HCT116 (cell line): ENCODE measurements at regions not wholly inside any gene's neighbourhood (a gene's known extent, or its start where the extent isn't known, plus 50 kb on each side); places are given as distances from the start of the nearest gene placed in this dataset.

Experiments
- ATAC-seq: fragments of 200-7000 bp; cut with Tn5 transposase; 2 replicates; pipeline ENCODE4 v1.9.1; 2020; ENCODE audit warnings: mild to moderate bottlenecking, moderate library complexity
- BruUV-seq: library from RNA; stranded (reverse); fragments of 400-500 nt; replicated peaks from 2 replicates; lab custom pipeline; 2021; lab: Mats Ljungman, UMichigan
- CTCF ChIA-PET: fragments of 300-600 bp; sonication (Branson Sonifier 250); formaldehyde crosslinking; loops from one replicate; lab custom pipeline; 2021; ENCODE audit warnings: antibody characterized with exemption; lab: Charles Lee
- POLR2A ChIA-PET: fragments of 300-600, 350-600 bp; sonication (Branson Sonifier 250); formaldehyde crosslinking; loops from one replicate; lab custom pipeline; 2021; ENCODE audit warnings: antibody characterized with exemption; lab: Charles Lee
- RAD21 ChIA-PET, 2 experiments: fragments of 300-600 bp; sonication (Branson Sonifier 250); formaldehyde crosslinking; loops; one replicate each; lab custom pipeline; 2023; ENCODE audit warnings: low total read pairs in 2 of 2; ENCODE audit not compliant: uncharacterized antibody in 2 of 2, unreplicated experiment in 2 of 2, low non-redundant PET in 1 of 2; lab: Charles Lee
- DNase-seq: peaks from one replicate; pipeline ENCODE4 v3.0.0-alpha.2; 2010; ENCODE audit warnings: low read depth, low spot score
- H2AFZ ChIP-seq: fragments of 200-600 bp; shearing (Covaris generic), sonication (generic); 2 replicates; pipeline ENCODE4 v1.6.1; 2017; ENCODE audit warnings: low read depth, mixed run types, mixed read lengths, antibody characterized with exemption, low read length; ENCODE audit not compliant: poor library complexity, severe bottlenecking
- H3K27ac ChIP-seq: 2 replicates; pipeline ENCODE4 v1.5.1; 2012; ENCODE audit warnings: low read depth, low read length
- H3K27me3 ChIP-seq: fragments of 200-600 bp; sonication (generic); 2 replicates; pipeline ENCODE4 v1.6.1; 2016; ENCODE audit warnings: mixed run types, low read length, mixed read lengths; ENCODE audit not compliant: insufficient read depth
- H3K36me3 ChIP-seq, 2 experiments: fragments of 200-500 bp in 1 of 2; fragments of 200-600 bp in 1 of 2; sonication (Bioruptor generic) in 1 of 2; sonication (generic) in 1 of 2; 2 replicates each; pipeline versions ENCODE4 v1.5.1 to v1.6.1; 2014 to 2016; ENCODE audit warnings: low read length in 2 of 2, inconsistent platforms in 1 of 2, mixed read lengths in 1 of 2, mixed run types in 1 of 2; ENCODE audit not compliant: insufficient read depth in 2 of 2, control insufficient read depth in 1 of 2
- H3K4me1 ChIP-seq, 2 experiments: fragments of 200-600 bp in 1 of 2; sonication (generic) in 1 of 2; 2 replicates each; pipeline versions ENCODE4 v1.5.1 to v1.6.1; 2012 to 2017; ENCODE audit warnings: low read length in 2 of 2, inconsistent platforms in 1 of 2, mild to moderate bottlenecking in 1 of 2, mixed read lengths in 1 of 2, mixed run types in 1 of 2, moderate library complexity in 1 of 2; ENCODE audit not compliant: insufficient read depth in 2 of 2, control insufficient read depth in 1 of 2
- H3K4me2 ChIP-seq: fragments of 200-600 bp; sonication (generic); 2 replicates; pipeline ENCODE4 v1.6.1; 2017; ENCODE audit warnings: mixed run types, low read length, mixed read lengths
- H3K4me3 ChIP-seq, 2 experiments: fragments of 200-600 bp in 1 of 2; sonication (generic) in 1 of 2; replicated peaks in 1 of 2; 2 replicates each; pipeline ENCODE4 v1.5.1; 2011 to 2016; ENCODE audit warnings: low read length in 2 of 2, control low read depth in 1 of 2, low read depth in 1 of 2, mild to moderate bottlenecking in 1 of 2, mixed read lengths in 1 of 2, mixed run types in 1 of 2
- H3K79me2 ChIP-seq: fragments of 200-600 bp; sonication (generic); 2 replicates; pipeline ENCODE4 v1.6.1; 2017; ENCODE audit warnings: mild to moderate bottlenecking, mixed run types, low read length, moderate library complexity, mixed read lengths; ENCODE audit not compliant: insufficient read depth
- H3K9ac ChIP-seq: fragments of 200-600 bp; sonication (generic); 2 replicates; pipeline ENCODE4 v1.6.1; 2016; ENCODE audit warnings: low read length, mixed read lengths
- H3K9me2 ChIP-seq: fragments of 200-600 bp; sonication (generic), shearing (Covaris generic); 2 replicates; pipeline ENCODE4 v1.6.1; 2017; ENCODE audit warnings: mixed run types, mild to moderate bottlenecking, moderate library complexity; ENCODE audit not compliant: insufficient read depth
- H3K9me3 ChIP-seq, 2 experiments: fragments of 200-500 bp in 1 of 2; fragments of 200-600 bp in 1 of 2; sonication (Bioruptor generic) in 1 of 2; sonication (generic) in 1 of 2; 2 replicates each; pipeline ENCODE4 v1.6.1; 2014 to 2017; ENCODE audit warnings: low read length in 2 of 2, mixed read lengths in 2 of 2, inconsistent platforms in 1 of 2, low read depth in 1 of 2, mild to moderate bottlenecking in 1 of 2, mixed run types in 1 of 2, moderate library complexity in 1 of 2; ENCODE audit not compliant: control insufficient read depth in 1 of 2, insufficient read depth in 1 of 2
- H4K20me1 ChIP-seq: fragments of 200-600 bp; sonication (generic), shearing (Covaris generic); 2 replicates; pipeline ENCODE4 v1.6.1; 2017; ENCODE audit warnings: mixed run types, mild to moderate bottlenecking, moderate library complexity; ENCODE audit not compliant: insufficient read depth
- ATF3 ChIP-seq: IDR thresholded peaks from 2 replicates; pipeline ENCODE4 v1.6.1; 2012
- CBX3 ChIP-seq: IDR thresholded peaks from 2 replicates; pipeline ENCODE4 v1.6.1; 2012; ENCODE audit warnings: low read depth
- EZH2 ChIP-seq: fragments of 200-600 bp; sonication (generic); IDR thresholded peaks from 2 replicates; pipeline ENCODE4 v1.6.1; 2017; ENCODE audit warnings: antibody characterized with exemption, mixed run types
- EZH2phosphoT487 ChIP-seq: fragments of 200-600 bp; IDR thresholded peaks from 2 replicates; pipeline ENCODE4 v1.6.1; 2018; ENCODE audit warnings: antibody characterized with exemption, borderline replicate concordance
- MAX ChIP-seq: IDR thresholded peaks from 2 replicates; pipeline ENCODE4 v1.6.1; 2012
- RAD21 ChIP-seq: IDR thresholded peaks from 2 replicates; pipeline ENCODE4 v1.6.1; 2012; ENCODE audit warnings: low read depth, mild to moderate bottlenecking
- SIN3A ChIP-seq: IDR thresholded peaks from 2 replicates; pipeline ENCODE4 v1.6.1; 2012; ENCODE audit warnings: low read depth
- SP1 ChIP-seq: IDR thresholded peaks from 2 replicates; pipeline ENCODE4 v1.6.1; 2012; ENCODE audit warnings: low read depth
- TCF7L2 ChIP-seq: IDR thresholded peaks from 2 replicates; pipeline ENCODE4 v1.7.0; 2011; ENCODE audit warnings: borderline replicate concordance, inconsistent platforms; ENCODE audit not compliant: insufficient read depth, insufficient read length; ENCODE audit errors: extremely low read depth
- ZBTB33 ChIP-seq: IDR thresholded peaks from 2 replicates; pipeline ENCODE4 v1.6.1; 2011; ENCODE audit warnings: mild to moderate bottlenecking, low read length, moderate library complexity; ENCODE audit not compliant: insufficient replicate concordance; ENCODE audit errors: extremely low read depth
- ZFX ChIP-seq: fragments of 450-650 bp; IDR thresholded peaks from 2 replicates; pipeline ENCODE4 v1.6.1; 2017
- ZNF274 ChIP-seq: fragments of 200-500 bp; sonication (Bioruptor generic); IDR thresholded peaks from 2 replicates; pipeline ENCODE4 v1.6.1; 2014; ENCODE audit warnings: mild to moderate bottlenecking, low read depth, low read length, inconsistent platforms
- intact Hi-C: fragments of 100-400 bp; cut with micrococcal nuclease; formaldehyde crosslinking; loops from 2 replicates; pipeline ENCODE4 v1.10.0; 2022

- POLR2A ChIA-PET: no interaction called here
- intact Hi-C loops: no loop called here
These were observed 1161.1 kb upstream of the CITED2 start for GRCh38 chr6:140535511-140535910.

GRCh38 chr6:140533526-140533925 lies 1159.1 kb upstream of the CITED2 start:
- BruUV-seq: no TSS peak
- no peak overlapping the region for H2AFZ ChIP-seq
- no peak for TF ChIP-seq MAX
- no peak for TF ChIP-seq EZH2
- no peak for TF ChIP-seq RAD21
- TF ChIP-seq SP1: no peak
- TF ChIP-seq EZH2phosphoT487: no peak
- TF ChIP-seq ZBTB33: no peak
- TF ChIP-seq TCF7L2: no peak
- no peak for TF ChIP-seq ZNF274
- no peak for TF ChIP-seq ZFX
- no peak for TF ChIP-seq CBX3
- no peak overlapping the region for H3K4me2 ChIP-seq
- no peak overlapping the region for H3K27ac ChIP-seq
- H4K20me1 ChIP-seq: no peaks in the 10 kb centered on the region
- intact Hi-C loops: no loop called here
- no peaks in the 10 kb centered on the region for H3K27me3 ChIP-seq
- no peak overlapping the region for H3K4me3 ChIP-seq
- ATAC-seq (no peak), DNase-seq (no peak)
- ChIA-PET POLR2A (no interaction called here), CTCF (no interaction called here), RAD21 (no interaction called here)
- no peak overlapping the region for H3K9ac ChIP-seq
- no peaks in the 10 kb centered on the region for H3K79me2 ChIP-seq
- H3K9me2 ChIP-seq: no peaks in the 10 kb centered on the region
- H3K36me3 ChIP-seq: no peaks in the 10 kb centered on the region
- peaks cover 4 to 5% of the 10 kb centered on the region in 2 experiments; a peak in 2 of 4 replicates for H3K4me1 ChIP-seq
- H3K9me3 ChIP-seq: no peaks in the 10 kb centered on the region

More at GRCh38 chr6:140535511-140535910, 1161.1 kb upstream of the CITED2 start:
- Histone ChIP-seq H3K9ac (no peak overlapping the region), H3K4me1 (peaks cover 4 to 5% of the 10 kb centered on the region in 2 experiments; a peak in 2 of 4 replicates), H3K9me3 (no peaks in the 10 kb centered on the region), H3K27ac (no peak overlapping the region), H4K20me1 (no peaks in the 10 kb centered on the region)
- no peak for DNase-seq
- RAD21 ChIA-PET: no interaction called here
- no peak for ATAC-seq
- TF ChIP-seq SIN3A: no peak
- TF ChIP-seq RAD21: no peak
- no peak for TF ChIP-seq EZH2phosphoT487
- TF ChIP-seq ATF3: no peak
- TF ChIP-seq, all 23 proteins: peak for 0
- Histone ChIP-seq H3K4me2 (no peak overlapping the region), H2AFZ (no peak overlapping the region), H3K9me2 (no peaks in the 10 kb centered on the region), H3K79me2 (no peaks in the 10 kb centered on the region), H3K27me3 (no peaks in the 10 kb centered on the region), H3K4me3 (no peak overlapping the region), H3K36me3 (no peaks in the 10 kb centered on the region)
- CTCF ChIA-PET: no interaction called here
- BruUV-seq: no TSS peak
